Hepatocyte (in vitro differentiated cells): ENCODE measurements at regions not wholly inside any gene's neighbourhood (a gene's known extent, or its start where the extent isn't known, plus 50 kb on each side); places are given as distances from the start of the nearest gene placed in this dataset.

Source experiments
- CTCF ChIP-seq: fragments of 200-600 bp; sonication (generic); IDR thresholded peaks from 2 replicates; pipeline ENCODE4 v1.5.1; 2016; ENCODE audit warnings: antibody characterized with exemption, mild to moderate bottlenecking; ENCODE audit not compliant: poor library complexity
- EZH2phosphoT487 ChIP-seq: fragments of 200-600 bp; sonication (generic); IDR thresholded peaks from one replicate; pipeline ENCODE4 v1.6.1; 2018; ENCODE audit warnings: antibody characterized with exemption, mild to moderate bottlenecking, low read depth, moderate library complexity; ENCODE audit not compliant: unreplicated experiment, severe bottlenecking

GRCh38 chr6:102936959-102937358, 1543.5 kb downstream of the GRIK2 start:
- TF ChIP-seq CTCF (no peak), EZH2phosphoT487 (no peak)
